ENCODE measurements at regions not wholly inside any gene's neighbourhood (a gene's known extent, or its start where the extent isn't known, plus 50 kb on each side); places are given as distances from the start of the nearest gene placed in this dataset.
"Not testable (repeated sequence)": the region's sequence is repeated elsewhere in the genome, so short reads cannot be mapped to it uniquely, and the experiment has no call there.

- TF ChIP-seq MLX (CRISPR knock-in tag; IDR thresholded peaks at IDR 0.05); CTCF (IDR thresholded peaks at IDR 0.05); E2F5 (CRISPR knock-in tag; IDR thresholded peaks at IDR 0.05); MAX (CRISPR knock-in tag; IDR thresholded peaks at IDR 0.05); ATF3 (CRISPR knock-in tag; conservative IDR thresholded peaks at IDR 0.05); USF2 (CRISPR knock-in tag; IDR thresholded peaks at IDR 0.05); MYBL2 (CRISPR knock-in tag; IDR thresholded peaks at IDR 0.05); ZNF317 (CRISPR knock-in tag; IDR thresholded peaks at IDR 0.05; ENCODE audit: borderline replicate concordance, low read depth); ZNF423 (CRISPR knock-in tag; IDR thresholded peaks at IDR 0.05); FOXP1 (CRISPR knock-in tag; IDR thresholded peaks at IDR 0.05; ENCODE audit: borderline replicate concordance); ZNF121 (CRISPR knock-in tag; IDR thresholded peaks at IDR 0.05); KAT7 (CRISPR knock-in tag; IDR thresholded peaks at IDR 0.05; ENCODE audit: borderline replicate concordance): not testable (repeated sequence)
These were observed 117.7 kb downstream of the TMEM182 start for GRCh38 chr2:102879513-102879912.

All from WTC11 (cell line).